ENCODE measurements at regions not wholly inside any gene's neighbourhood (a gene's known extent, or its start where the extent isn't known, plus 50 kb on each side); places are given as distances from the start of the nearest gene placed in this dataset.

DNA sequence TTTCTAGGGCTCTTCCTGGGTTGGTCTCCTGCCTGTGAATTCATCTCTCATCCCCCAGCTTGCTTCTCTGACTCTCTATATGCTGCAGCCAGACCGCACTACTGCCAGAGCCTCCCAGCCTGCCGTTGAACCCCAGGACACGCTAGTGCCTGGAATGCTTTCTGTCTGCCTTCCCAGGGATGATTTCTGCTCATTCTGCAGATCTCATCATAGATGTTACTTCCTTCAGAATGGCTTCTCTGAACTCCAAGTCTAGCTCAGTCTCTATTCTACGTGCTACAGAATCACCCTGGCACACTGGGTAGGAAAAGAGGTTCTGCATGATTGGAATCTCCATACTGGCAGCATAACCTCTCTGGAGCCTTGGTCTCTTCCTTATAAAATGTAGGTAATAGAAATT lies 94.8 kb upstream of the RAB12 start:
- TF ChIP-seq, protein P1, sequence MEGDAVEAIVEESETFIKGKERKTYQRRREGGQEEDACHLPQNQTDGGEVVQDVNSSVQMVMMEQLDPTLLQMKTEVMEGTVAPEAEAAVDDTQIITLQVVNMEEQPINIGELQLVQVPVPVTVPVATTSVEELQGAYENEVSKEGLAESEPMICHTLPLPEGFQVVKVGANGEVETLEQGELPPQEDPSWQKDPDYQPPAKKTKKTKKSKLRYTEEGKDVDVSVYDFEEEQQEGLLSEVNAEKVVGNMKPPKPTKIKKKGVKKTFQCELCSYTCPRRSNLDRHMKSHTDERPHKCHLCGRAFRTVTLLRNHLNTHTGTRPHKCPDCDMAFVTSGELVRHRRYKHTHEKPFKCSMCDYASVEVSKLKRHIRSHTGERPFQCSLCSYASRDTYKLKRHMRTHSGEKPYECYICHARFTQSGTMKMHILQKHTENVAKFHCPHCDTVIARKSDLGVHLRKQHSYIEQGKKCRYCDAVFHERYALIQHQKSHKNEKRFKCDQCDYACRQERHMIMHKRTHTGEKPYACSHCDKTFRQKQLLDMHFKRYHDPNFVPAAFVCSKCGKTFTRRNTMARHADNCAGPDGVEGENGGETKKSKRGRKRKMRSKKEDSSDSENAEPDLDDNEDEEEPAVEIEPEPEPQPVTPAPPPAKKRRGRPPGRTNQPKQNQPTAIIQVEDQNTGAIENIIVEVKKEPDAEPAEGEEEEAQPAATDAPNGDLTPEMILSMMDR (conservative IDR thresholded peaks at IDR 0.05; ENCODE audit: low read length) = no peak
- no peak for TF ChIP-seq EZH2phosphoT487 (IDR thresholded peaks at IDR 0.05; ENCODE audit: borderline replicate concordance)
